ENCODE measurements at regions not wholly inside any gene's neighbourhood (a gene's known extent, or its start where the extent isn't known, plus 50 kb on each side); places are given as distances from the start of the nearest gene placed in this dataset.

DNA sequence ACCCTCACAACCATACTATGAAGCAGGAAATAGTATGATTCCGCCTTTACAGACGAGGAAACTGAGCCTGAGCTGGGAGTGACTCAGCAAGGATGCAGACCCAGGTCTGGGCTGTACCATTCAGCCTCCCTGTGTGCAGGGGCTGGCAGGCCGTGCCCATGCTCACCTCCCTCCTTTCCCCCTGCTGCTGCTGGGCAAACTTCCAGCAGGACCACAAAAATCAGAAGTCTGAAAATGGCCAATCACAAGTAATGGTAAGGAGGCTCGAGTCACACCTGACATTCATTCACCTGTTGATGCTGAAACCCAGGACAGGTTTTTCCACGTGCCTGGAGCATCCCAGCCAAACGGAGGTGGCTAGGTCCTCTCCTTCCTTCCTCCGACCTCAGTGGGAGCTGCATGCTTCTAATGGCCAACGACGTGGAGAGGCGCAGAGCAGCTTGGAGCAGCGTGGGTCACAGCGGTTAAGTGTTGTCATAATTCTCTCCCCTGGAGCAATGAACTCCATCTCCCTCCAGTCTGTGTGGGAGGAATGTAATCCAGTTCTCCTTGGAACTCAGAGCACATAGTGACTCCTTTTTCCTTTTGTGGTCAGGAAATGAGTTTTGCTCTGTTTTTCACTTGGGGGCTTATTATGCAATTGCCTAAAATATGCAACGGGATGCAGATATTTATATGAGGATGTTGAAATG, 371.7 kb downstream of the BCOR start:
- Mint-ChIP-seq H3K27me3 (ENCODE audit: low read depth) (peaks cover 8% of the 10 kb centered on the region), H3K4me3 (no peak overlapping the region; a peak in 1 of 5 replicates), H3K4me1 (peaks cover 10 to 16% of the 10 kb centered on the region in 2 experiments), H3K27ac (no peak overlapping the region), H3K9me3 (peaks cover 72 to 73% of the 10 kb centered on the region in 2 experiments), H3K36me3 (ENCODE audit: insufficient read depth in 1 of 3, low read depth in 3 of 3) (peaks cover 0 to 5% (median 3%) of the 10 kb centered on the region in 3 experiments; a peak in 5 of 7 replicates)
- Histone ChIP-seq H3K9ac (ENCODE audit: extremely low read depth, insufficient read length, low read length) (no peak overlapping the region), H2BK120ac (ENCODE audit: low read depth, low read length, poor library complexity, severe bottlenecking) (no peak overlapping the region), H3K23me2 (ENCODE audit: insufficient read length, low read depth, low read length, poor library complexity, severe bottlenecking) (no peaks in the 10 kb centered on the region), H2BK15ac (ENCODE audit: low read depth, low read length) (no peak overlapping the region), H3K27me3 (ENCODE audit: insufficient read depth, low read length) (0 out of 2 replicates have a peak, but pooled peaks cover 3% of the 10 kb centered on the region), H3K56ac (ENCODE audit: insufficient read length, low read depth, low read length) (no peak overlapping the region), H4K91ac (ENCODE audit: insufficient read length, low read depth, low read length) (no peak overlapping the region), H2AK5ac (ENCODE audit: insufficient read length, low read length) (no peak overlapping the region), H3T11ph (ENCODE audit: low read length) (no peak overlapping the region), H2BK20ac (ENCODE audit: low read depth, low read length, poor library complexity, severe bottlenecking) (no peak overlapping the region), H3K4ac (ENCODE audit: low read depth, low read length) (no peak overlapping the region), H3K79me1 (ENCODE audit: insufficient read depth, low read depth, low read length, poor library complexity, severe bottlenecking) (no peaks in the 10 kb centered on the region), H3K18ac (ENCODE audit: insufficient read length, low read depth, low read length) (no peak overlapping the region), H3K27ac (ENCODE audit: insufficient read length, low read depth, low read length) (no peak overlapping the region), H4K5ac (ENCODE audit: insufficient read length, low read depth, low read length) (no peak overlapping the region), H3K14ac (ENCODE audit: insufficient read depth, low read length) (no peak overlapping the region), H2AFZ (ENCODE audit: low read length) (no peak overlapping the region), H3K79me2 (ENCODE audit: insufficient read depth, low read length) (no peaks in the 10 kb centered on the region), H3K4me2 (ENCODE audit: insufficient read depth, insufficient read length, low read length) (no peak overlapping the region), H3K9me3 (ENCODE audit: control insufficient read depth, low read depth, low read length) (no peaks in the 10 kb centered on the region), H3K23ac (ENCODE audit: insufficient read length, low read depth, low read length) (no peak overlapping the region), H3K4me1 (ENCODE audit: insufficient read depth, low read length) (peaks cover 2% of the 10 kb centered on the region; the same call in 1 of the 2 replicates), H4K8ac (replicated peaks; ENCODE audit: insufficient read length, low read depth, low read length) (no peak overlapping the region), H4K20me1 (ENCODE audit: control insufficient read depth, insufficient read depth, insufficient read length) (no peaks in the 10 kb centered on the region), H2BK12ac (ENCODE audit: insufficient read length, low read depth, low read length) (no peak overlapping the region), H2BK5ac (ENCODE audit: insufficient read length, low read length) (no peak overlapping the region)
- no peak for TF ChIP-seq CTCF (conservative IDR thresholded peaks at IDR 0.05)
- DNase-seq: no peak
- no CpG with 5 or more reads among the region's 13 CpGs for WGBS (ENCODE audit: extremely low coverage, insufficient read length, low lambda C conversion rate)

Data from H9 (cell line).